Thyroid gland (tissue), 4 donors: ENCODE measurements at regions not wholly inside any gene's neighbourhood (a gene's known extent, or its start where the extent isn't known, plus 50 kb on each side); places are given as distances from the start of the nearest gene placed in this dataset.

Experiments used
- DNase-seq, 2 donors: peaks; one replicate each; pipeline ENCODE4 v3.0.0-alpha.2; 2019
- H3K27ac ChIP-seq, 3 donors: fragments of 200-600 bp; sonication (generic); 1 replicate in 2 of 3; 2 replicates in 1 of 3; pipeline ENCODE4 v1.5.1; 2016 to 2019; ENCODE audit warnings: mild to moderate bottlenecking in 1 of 3, moderate library complexity in 1 of 3
- H3K27me3 ChIP-seq: fragments of 200-600 bp; sonication (generic); one replicate; pipeline ENCODE4 v1.5.1; 2019
- H3K36me3 ChIP-seq, 2 donors: fragments of 200-600 bp; sonication (generic); one replicate each; pipeline ENCODE4 v1.5.1; 2016 to 2019
- H3K4me1 ChIP-seq, 2 donors: fragments of 200-600 bp; sonication (generic); one replicate each; pipeline ENCODE4 v1.5.1; 2017 to 2019
- H3K4me3 ChIP-seq, 3 donors: fragments of 200-600 bp; sonication (generic); replicated peaks in 1 of 3; 1 replicate in 2 of 3; 2 replicates in 1 of 3; pipeline ENCODE4 v1.5.1; 2016; ENCODE audit warnings: mild to moderate bottlenecking in 1 of 3
- H3K9me3 ChIP-seq: fragments of 200-600 bp; sonication (generic); one replicate; pipeline ENCODE4 v1.5.1; 2017
- POLR2A ChIP-seq, 2 donors: fragments of 450-650 bp; IDR thresholded peaks; one replicate each; pipeline ENCODE4 v1.6.1; 2017; ENCODE audit warnings: antibody characterized with exemption in 2 of 2, mild to moderate bottlenecking in 2 of 2, moderate library complexity in 1 of 2
- WGBS, 2 donors: methylation state at CpG; one replicate each; pipeline ENCODE4 v1.1.5; 2017; 5-methylcytosine and 5-hydroxymethylcytosine counted together
- intact Hi-C: fragments of 100-400 bp; cut with DNase I; formaldehyde crosslinking; loops from one replicate; pipeline ENCODE4 v1.15.1; 2023
- TF ChIP-seq, protein P1 (sequence below), 6 experiments: fragments of 200-600 bp in 3 of 6; fragments of 450-650 bp in 3 of 6; sonication (generic) in 3 of 6; IDR thresholded peaks; one replicate each; pipeline ENCODE4 v1.5.1; 2016 to 2019; ENCODE audit warnings: antibody characterized with exemption in 6 of 6, mild to moderate bottlenecking in 2 of 6, inconsistent platforms in 1 of 6, moderate library complexity in 1 of 6

DNA sequence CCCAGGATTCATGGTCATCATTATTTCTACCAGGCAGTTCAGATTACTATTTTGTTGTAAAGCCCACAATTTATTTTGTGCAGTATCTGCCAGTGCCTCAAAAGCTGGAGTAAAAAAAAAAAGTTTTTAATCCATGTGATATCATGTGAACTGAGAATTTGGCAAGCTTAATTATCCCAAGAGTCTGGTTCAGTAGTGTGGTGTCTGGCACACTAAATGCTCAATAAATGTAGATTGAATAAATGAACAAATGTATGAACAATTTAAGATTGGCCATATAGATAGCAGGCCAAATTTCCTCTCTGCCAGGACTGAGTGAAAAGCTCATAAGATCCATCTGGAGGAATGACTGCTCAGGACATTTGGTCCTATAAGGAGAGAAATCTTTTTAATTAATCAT is 533.0 kb downstream of the TLE1 start:
- intact Hi-C loops, result no loop called here
- H3K36me3 ChIP-seq, result no peaks in the 10 kb centered on the region
- H3K27me3 ChIP-seq, result no peaks in the 10 kb centered on the region
- no peaks in the 10 kb centered on the region for H3K4me1 ChIP-seq
- no peak for DNase-seq
- no peak overlapping the region for H3K27ac ChIP-seq
- no peaks in the 10 kb centered on the region for H3K9me3 ChIP-seq
- TF ChIP-seq, protein P1, sequence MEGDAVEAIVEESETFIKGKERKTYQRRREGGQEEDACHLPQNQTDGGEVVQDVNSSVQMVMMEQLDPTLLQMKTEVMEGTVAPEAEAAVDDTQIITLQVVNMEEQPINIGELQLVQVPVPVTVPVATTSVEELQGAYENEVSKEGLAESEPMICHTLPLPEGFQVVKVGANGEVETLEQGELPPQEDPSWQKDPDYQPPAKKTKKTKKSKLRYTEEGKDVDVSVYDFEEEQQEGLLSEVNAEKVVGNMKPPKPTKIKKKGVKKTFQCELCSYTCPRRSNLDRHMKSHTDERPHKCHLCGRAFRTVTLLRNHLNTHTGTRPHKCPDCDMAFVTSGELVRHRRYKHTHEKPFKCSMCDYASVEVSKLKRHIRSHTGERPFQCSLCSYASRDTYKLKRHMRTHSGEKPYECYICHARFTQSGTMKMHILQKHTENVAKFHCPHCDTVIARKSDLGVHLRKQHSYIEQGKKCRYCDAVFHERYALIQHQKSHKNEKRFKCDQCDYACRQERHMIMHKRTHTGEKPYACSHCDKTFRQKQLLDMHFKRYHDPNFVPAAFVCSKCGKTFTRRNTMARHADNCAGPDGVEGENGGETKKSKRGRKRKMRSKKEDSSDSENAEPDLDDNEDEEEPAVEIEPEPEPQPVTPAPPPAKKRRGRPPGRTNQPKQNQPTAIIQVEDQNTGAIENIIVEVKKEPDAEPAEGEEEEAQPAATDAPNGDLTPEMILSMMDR (IDR thresholded peaks at IDR 0.05), result no peak
- no peak for TF ChIP-seq POLR2A (IDR thresholded peaks at IDR 0.05)
- H3K4me3 ChIP-seq, result no peak overlapping the region

DNA sequence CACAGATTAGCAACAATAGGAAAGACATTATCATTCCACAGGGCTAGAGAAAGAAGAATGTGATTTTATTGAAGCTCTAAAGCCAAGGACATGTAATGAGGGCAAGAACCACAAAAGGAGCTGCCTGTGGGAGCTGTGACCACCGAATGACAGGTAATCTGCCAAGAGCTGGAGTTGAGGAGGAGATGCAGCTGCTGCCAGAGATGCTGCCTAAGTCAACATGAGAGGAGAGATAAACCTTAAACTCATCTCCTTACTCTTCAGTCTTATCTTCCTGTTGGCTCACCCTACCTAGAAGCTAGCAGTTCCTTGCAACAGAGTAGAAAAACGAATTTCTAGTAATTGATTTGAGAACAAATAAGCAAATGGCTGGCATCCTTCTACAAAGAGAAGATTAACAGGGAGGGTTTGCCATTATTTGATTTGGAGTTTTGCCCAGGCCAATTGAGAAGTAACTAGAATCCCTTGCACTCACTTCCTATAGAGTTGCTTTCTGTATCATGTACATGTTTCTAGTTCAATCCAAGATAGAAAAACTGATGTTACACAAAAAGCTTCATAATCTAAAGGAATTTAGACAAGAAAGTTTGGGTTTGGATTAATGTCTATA is 539.2 kb downstream of the TLE1 start:
- intact Hi-C loops, result no loop called here

DNA sequence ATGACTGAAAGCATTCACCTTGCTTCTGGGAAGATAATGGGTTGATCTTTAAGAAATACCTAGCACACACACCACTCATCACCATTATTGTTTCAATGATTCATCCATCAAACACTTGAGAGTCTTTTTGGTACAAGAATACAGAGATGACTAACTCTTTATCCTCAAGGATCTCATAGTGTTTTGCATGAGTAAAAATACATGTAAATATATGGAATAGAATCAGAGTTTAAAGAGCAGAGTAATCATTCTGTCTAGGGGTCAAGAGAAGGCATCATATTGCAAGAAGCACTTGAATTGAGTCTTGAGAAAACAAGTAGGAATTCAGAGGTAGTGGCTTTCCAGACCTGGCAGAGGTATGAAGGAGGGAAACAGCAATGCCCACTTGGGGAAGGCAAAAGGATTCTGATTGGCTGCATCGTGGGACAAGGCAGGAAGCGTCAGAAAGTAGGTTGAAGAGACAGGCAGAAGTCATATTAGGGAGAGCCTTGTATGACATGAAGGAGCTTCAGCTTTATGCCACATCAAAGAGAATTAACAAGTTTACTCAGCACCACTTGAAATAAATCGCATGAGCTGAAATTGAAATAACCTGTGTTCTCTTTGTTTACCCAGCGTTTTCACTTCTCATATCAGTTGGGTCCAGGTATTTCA is 542.5 kb downstream of the TLE1 start:
- TF ChIP-seq, protein P1 (IDR thresholded peaks at IDR 0.05), result no peak
- TF ChIP-seq POLR2A (IDR thresholded peaks at IDR 0.05), result no peak
- peak; percentile 25 to 40 for DNase-seq
- intact Hi-C loops, result no loop called here
- Histone ChIP-seq H3K27me3 (no peaks in the 10 kb centered on the region), H3K27ac (peak overlapping the region; percentile 3 to 45 (median 41)), H3K4me3 (no peak overlapping the region), H3K4me1 (peaks cover 11 to 25% of the 10 kb centered on the region in 2 donors), H3K9me3 (no peaks in the 10 kb centered on the region), H3K36me3 (no peaks in the 10 kb centered on the region)
- 32 to 40% methylated on average over 4 of the region's 4 CpGs for WGBS, 2 donors

More for the DNA sequence above, 539.2 kb downstream of the TLE1 start:
- H3K36me3 ChIP-seq, result no peaks in the 10 kb centered on the region
- no peaks in the 10 kb centered on the region for H3K9me3 ChIP-seq
- 51 to 52% methylated on average over 2 of the region's 2 CpGs for WGBS, 2 donors
- peaks cover 11 to 24% of the 10 kb centered on the region in 2 donors for H3K4me1 ChIP-seq
- H3K4me3 ChIP-seq, result no peak overlapping the region
- H3K27ac ChIP-seq, result no peak overlapping the region
- no peaks in the 10 kb centered on the region for H3K27me3 ChIP-seq
- TF ChIP-seq, protein P1 (IDR thresholded peaks at IDR 0.05), result no peak
- TF ChIP-seq POLR2A (IDR thresholded peaks at IDR 0.05), result no peak
- no peak for DNase-seq

DNA sequence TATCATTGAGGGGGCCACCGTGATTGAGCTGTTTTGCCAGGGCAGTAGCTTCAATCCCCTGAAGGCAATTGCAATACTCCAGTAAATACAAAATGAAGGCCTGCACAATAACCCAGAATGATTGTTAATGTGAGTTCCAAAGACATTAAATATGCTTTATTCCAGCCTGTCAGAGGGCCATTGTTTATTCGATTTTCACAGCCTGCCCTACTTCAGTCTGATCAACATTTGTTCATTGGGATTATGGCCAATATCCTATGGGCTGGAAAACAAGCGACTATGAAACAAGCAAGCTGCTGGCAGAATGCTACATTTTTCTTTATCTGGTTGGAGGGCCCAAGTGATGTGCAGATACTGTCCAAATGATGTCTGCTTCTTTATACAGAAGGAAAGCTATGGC is 543.1 kb downstream of the TLE1 start:
- Histone ChIP-seq H3K4me1 (peaks cover 11 to 25% of the 10 kb centered on the region in 2 donors), H3K9me3 (no peaks in the 10 kb centered on the region), H3K36me3 (no peaks in the 10 kb centered on the region), H3K27me3 (no peaks in the 10 kb centered on the region), H3K27ac (peak overlapping the region in 2 of 3 donors; percentile 3 to 45), H3K4me3 (no peak overlapping the region)
- WGBS, 2 donors, result 48 to 57% methylated on average over 3 of the region's 3 CpGs
- TF ChIP-seq, protein P1 (IDR thresholded peaks at IDR 0.05), result no peak
- TF ChIP-seq POLR2A (IDR thresholded peaks at IDR 0.05), result no peak
- intact Hi-C loops, result no loop called here
- no peak for DNase-seq

DNA sequence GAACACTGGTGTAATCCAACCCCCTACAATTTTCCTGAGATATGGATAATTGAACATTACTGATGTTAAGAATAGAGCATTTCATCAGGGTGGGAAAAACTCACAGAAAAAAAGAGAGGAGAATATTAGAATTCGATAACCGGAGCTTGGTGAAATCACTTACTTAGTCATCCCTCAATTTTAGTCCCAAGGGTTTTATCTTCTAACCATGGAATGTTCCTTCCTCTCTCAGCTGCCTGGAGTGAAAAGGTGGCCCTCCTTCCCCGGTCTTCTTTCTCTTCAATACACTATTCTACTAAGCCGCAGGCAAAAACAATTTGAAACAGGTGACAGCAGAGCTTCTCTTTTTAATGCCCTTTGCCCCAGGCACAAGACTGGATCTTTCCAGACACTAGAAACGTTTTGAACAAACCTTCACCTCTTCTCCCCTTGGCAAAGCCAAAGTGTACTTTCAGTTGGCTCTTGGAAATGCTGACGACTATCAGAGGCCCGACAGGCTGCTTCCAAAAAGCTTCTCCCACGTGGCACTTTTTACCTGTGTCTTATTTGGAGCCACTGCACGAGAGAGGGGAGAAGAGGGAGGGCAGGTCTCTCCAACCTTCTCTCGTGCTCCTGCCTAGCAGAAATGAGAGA is 543.9 kb downstream of the TLE1 start:
- DNase-seq, result peak; percentile 37
- intact Hi-C loops, result no loop called here
- Histone ChIP-seq H3K36me3 (no peaks in the 10 kb centered on the region), H3K4me3 (no peak overlapping the region), H3K27ac (peak overlapping the region in 1 of 3 donors; percentile 45), H3K4me1 (peaks cover 11 to 25% of the 10 kb centered on the region in 2 donors), H3K27me3 (no peaks in the 10 kb centered on the region), H3K9me3 (no peaks in the 10 kb centered on the region)
- WGBS, 2 donors, result 41 to 52% methylated on average over 10 of the region's 10 CpGs
- TF ChIP-seq, protein P1 (IDR thresholded peaks at IDR 0.05), result no peak
- no peak for TF ChIP-seq POLR2A (IDR thresholded peaks at IDR 0.05)
